ENCODE measurements at regions not wholly inside any gene's neighbourhood (a gene's known extent, or its start where the extent isn't known, plus 50 kb on each side); places are given as distances from the start of the nearest gene placed in this dataset.

DNA sequence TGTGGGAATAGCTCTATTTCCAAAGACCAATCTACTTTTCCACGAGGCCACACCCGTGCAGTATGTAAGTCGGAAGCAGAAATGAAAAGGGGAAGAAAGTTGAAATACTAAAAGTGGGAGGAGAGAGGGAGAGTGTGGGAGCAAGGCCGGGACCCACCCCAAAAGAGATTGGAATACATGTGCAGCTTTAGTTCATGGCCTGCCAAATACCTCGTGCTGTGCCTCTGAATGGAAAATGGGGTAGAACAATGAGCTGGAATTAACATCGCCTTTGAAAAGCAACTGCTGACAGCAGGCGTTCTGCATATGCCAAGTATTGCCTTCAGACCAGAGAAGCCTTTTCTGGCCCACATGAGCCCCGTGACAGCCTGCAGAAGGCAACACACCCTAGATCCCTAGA is 155.6 kb downstream of the CD83 start:
- Histone ChIP-seq H3K4me2 (ENCODE audit: low read length) (no peak overlapping the region), H3K27ac (no peak overlapping the region), H3K4me1 (no peaks in the 10 kb centered on the region), H2AFZ (no peak overlapping the region), H3K27me3 (ENCODE audit: control insufficient read depth, insufficient read depth, low read length) (no peaks in the 10 kb centered on the region), H3K9ac (no peak overlapping the region), H3K4me3 (ENCODE audit: low read depth, low read length) (no peak overlapping the region), H3K36me3 (ENCODE audit: control insufficient read depth, insufficient read depth, low read length) (no peaks in the 10 kb centered on the region), H3K9me3 (ENCODE audit: control insufficient read depth, low read length) (no peaks in the 10 kb centered on the region), H3K79me2 (no peaks in the 10 kb centered on the region)
- TF ChIP-seq CTCF (IDR thresholded peaks at IDR 0.05): no peak

- H3K79me2 ChIP-seq: no peaks in the 10 kb centered on the region
Measured at GRCh38 chr6:14274016-14274415, 156.4 kb downstream of the CD83 start.

DNA sequence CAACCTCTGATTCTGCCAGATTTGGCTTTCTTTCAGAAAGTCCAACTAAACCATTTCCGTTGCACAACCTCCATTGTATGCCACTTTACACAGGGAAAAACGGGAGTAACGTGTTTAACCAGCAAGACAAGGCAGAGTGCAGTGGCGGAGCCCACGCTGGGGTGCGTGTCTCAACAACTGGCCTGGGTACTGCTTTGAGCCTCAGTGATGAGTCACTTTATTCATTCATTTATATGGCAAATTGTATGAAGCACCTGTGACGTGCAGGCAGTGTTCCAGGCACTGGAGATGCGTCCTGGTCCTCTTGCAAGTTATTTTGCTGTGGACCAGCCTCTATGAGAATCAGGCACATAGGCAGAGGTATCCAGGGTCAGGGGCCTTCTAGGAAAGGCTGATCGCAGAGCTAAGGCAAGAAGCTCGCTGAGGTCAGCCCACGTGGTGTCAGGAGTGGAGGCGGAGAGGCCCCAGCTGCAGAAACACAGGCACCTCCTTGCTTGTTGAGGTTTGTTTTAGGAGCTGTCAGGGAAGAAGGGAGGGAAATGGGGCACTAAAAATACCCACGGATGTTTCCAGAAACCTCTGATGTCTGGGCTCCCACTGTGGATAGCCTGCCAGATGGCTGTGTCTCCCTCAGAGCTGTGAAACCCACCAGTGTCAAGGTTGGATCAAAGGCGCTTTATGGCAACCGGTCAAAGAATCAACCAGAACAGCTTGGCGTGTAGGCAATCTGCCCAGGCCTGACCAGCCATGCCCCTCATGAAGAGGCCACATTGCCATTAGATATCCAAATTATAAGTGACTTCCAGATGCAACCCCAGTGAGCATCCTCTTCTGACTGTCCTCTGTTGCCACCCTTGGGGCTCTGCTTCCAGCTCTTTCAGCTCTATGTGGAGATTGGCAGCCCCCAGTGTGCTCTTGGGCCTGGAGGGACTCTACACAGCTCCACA is 157.2 kb downstream of the CD83 start:
- Histone ChIP-seq H3K4me3 (ENCODE audit: low read depth, low read length) (no peak overlapping the region), H3K4me2 (ENCODE audit: low read length) (no peak overlapping the region), H3K36me3 (ENCODE audit: control insufficient read depth, insufficient read depth, low read length) (no peaks in the 10 kb centered on the region), H2AFZ (no peak overlapping the region), H3K27me3 (ENCODE audit: control insufficient read depth, insufficient read depth, low read length) (no peaks in the 10 kb centered on the region), H3K9ac (no peak overlapping the region), H3K4me1 (no peaks in the 10 kb centered on the region), H3K79me2 (no peaks in the 10 kb centered on the region), H3K27ac (no peak overlapping the region), H3K9me3 (ENCODE audit: control insufficient read depth, low read length) (no peaks in the 10 kb centered on the region)
- no peak for TF ChIP-seq CTCF (IDR thresholded peaks at IDR 0.05)

More at GRCh38 chr6:14274016-14274415, 156.4 kb downstream of the CD83 start:
- H3K4me1 ChIP-seq: no peaks in the 10 kb centered on the region
- H2AFZ ChIP-seq: no peak overlapping the region
- no peak for TF ChIP-seq CTCF (IDR thresholded peaks at IDR 0.05)
- H3K9ac ChIP-seq: no peak overlapping the region
- H3K27ac ChIP-seq: no peak overlapping the region
- no peak overlapping the region for H3K4me3 ChIP-seq (ENCODE audit: low read depth, low read length)
- H3K9me3 ChIP-seq (ENCODE audit: control insufficient read depth, low read length): no peaks in the 10 kb centered on the region
- H3K36me3 ChIP-seq (ENCODE audit: control insufficient read depth, insufficient read depth, low read length): no peaks in the 10 kb centered on the region
- H3K27me3 ChIP-seq (ENCODE audit: control insufficient read depth, insufficient read depth, low read length): no peaks in the 10 kb centered on the region
- no peak overlapping the region for H3K4me2 ChIP-seq (ENCODE audit: low read length)

- H3K9ac ChIP-seq: no peak overlapping the region
- H3K4me1 ChIP-seq: no peaks in the 10 kb centered on the region
- no peak overlapping the region for H2AFZ ChIP-seq
- no peak overlapping the region for H3K4me2 ChIP-seq (ENCODE audit: low read length)
- no peaks in the 10 kb centered on the region for H3K79me2 ChIP-seq
- H3K27me3 ChIP-seq (ENCODE audit: control insufficient read depth, insufficient read depth, low read length): no peaks in the 10 kb centered on the region
- no peak for TF ChIP-seq CTCF (IDR thresholded peaks at IDR 0.05)
- no peak overlapping the region for H3K4me3 ChIP-seq (ENCODE audit: low read depth, low read length)
- H3K36me3 ChIP-seq (ENCODE audit: control insufficient read depth, insufficient read depth, low read length): no peaks in the 10 kb centered on the region
- H3K9me3 ChIP-seq (ENCODE audit: control insufficient read depth, low read length): no peaks in the 10 kb centered on the region
- no peak overlapping the region for H3K27ac ChIP-seq
Measured at GRCh38 chr6:14275493-14275851, 157.9 kb downstream of the CD83 start.

DNA sequence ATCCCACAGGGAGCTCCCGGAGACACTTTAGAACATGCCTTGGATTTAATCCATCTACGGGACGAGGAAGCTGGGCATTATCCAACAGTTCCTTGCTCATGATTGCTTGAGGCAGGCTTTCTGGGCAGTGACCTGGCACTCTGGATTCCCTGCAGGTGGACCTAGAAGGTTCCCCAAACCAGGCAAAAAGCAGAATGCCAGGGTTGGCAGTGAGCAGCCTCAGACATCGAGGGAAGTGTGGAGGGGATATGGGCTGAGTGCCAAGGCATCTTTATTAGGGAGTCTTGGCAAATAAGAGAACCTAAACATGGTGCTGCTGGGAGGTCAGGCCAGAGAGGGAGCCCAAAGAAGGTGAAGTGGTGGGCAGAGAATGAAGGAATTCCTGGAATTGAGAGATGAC is 158.5 kb downstream of the CD83 start:
- no peaks in the 10 kb centered on the region for H3K9me3 ChIP-seq (ENCODE audit: control insufficient read depth, low read length)
- H2AFZ ChIP-seq: no peak overlapping the region
- no peak for TF ChIP-seq CTCF (IDR thresholded peaks at IDR 0.05)
- H3K9ac ChIP-seq: no peak overlapping the region
- no peak overlapping the region for H3K27ac ChIP-seq
- no peaks in the 10 kb centered on the region for H3K27me3 ChIP-seq (ENCODE audit: control insufficient read depth, insufficient read depth, low read length)
- no peaks in the 10 kb centered on the region for H3K36me3 ChIP-seq (ENCODE audit: control insufficient read depth, insufficient read depth, low read length)
- H3K79me2 ChIP-seq: no peaks in the 10 kb centered on the region
- H3K4me3 ChIP-seq (ENCODE audit: low read depth, low read length): no peak overlapping the region
- no peak overlapping the region for H3K4me2 ChIP-seq (ENCODE audit: low read length)
- H3K4me1 ChIP-seq: no peaks in the 10 kb centered on the region

Measured in parathyroid adenoma (tissue), 2 donors.